Trophoblast cell (in vitro differentiated cells and primary cell): ENCODE measurements at regions not wholly inside any gene's neighbourhood (a gene's known extent, or its start where the extent isn't known, plus 50 kb on each side); places are given as distances from the start of the nearest gene placed in this dataset.

Experiments used
- DNase-seq, 2 donors: peaks; one replicate each; pipeline ENCODE4 v3.0.0-alpha.2; 2016
- H2AFZ ChIP-seq: 2 replicates; pipeline ENCODE4 v1.6.1; 2013; ENCODE audit warnings: low read length, moderate library complexity, mild to moderate bottlenecking; ENCODE audit not compliant: insufficient read depth, poor library complexity
- H2AK5ac ChIP-seq: 2 replicates; pipeline ENCODE4 v1.6.1; 2013; ENCODE audit warnings: mild to moderate bottlenecking, low read length
- H2BK120ac ChIP-seq: 2 replicates; pipeline ENCODE4 v1.6.1; 2013; ENCODE audit warnings: low read length, mild to moderate bottlenecking, moderate library complexity; ENCODE audit not compliant: insufficient read depth, poor library complexity
- H2BK12ac ChIP-seq: 2 replicates; pipeline ENCODE4 v1.6.1; 2013; ENCODE audit warnings: mild to moderate bottlenecking, low read length, moderate library complexity
- H2BK5ac ChIP-seq: 2 replicates; pipeline ENCODE4 v1.6.1; 2013; ENCODE audit warnings: low read length, low read depth, moderate library complexity, mild to moderate bottlenecking; ENCODE audit not compliant: poor library complexity
- H3K14ac ChIP-seq: 2 replicates; pipeline ENCODE4 v1.6.1; 2013; ENCODE audit warnings: mild to moderate bottlenecking, low read length
- H3K18ac ChIP-seq: 2 replicates; pipeline ENCODE4 v1.6.1; 2013; ENCODE audit warnings: mild to moderate bottlenecking, low read length
- H3K23ac ChIP-seq: 2 replicates; pipeline ENCODE4 v1.6.1; 2013; ENCODE audit warnings: low read length
- H3K27ac ChIP-seq: 2 replicates; pipeline ENCODE4 v1.5.1; 2013; ENCODE audit warnings: low read depth, mild to moderate bottlenecking, inconsistent platforms, low read length, moderate library complexity
- H3K27me3 ChIP-seq: 2 replicates; pipeline ENCODE4 v1.6.1; 2013; ENCODE audit warnings: inconsistent platforms, mild to moderate bottlenecking, low read length, moderate library complexity; ENCODE audit not compliant: insufficient read depth
- H3K36me3 ChIP-seq, 2 experiments: 1 replicate in 1 of 2; 2 replicates in 1 of 2; pipeline ENCODE4 v1.6.1; 2013; ENCODE audit warnings: low read length in 2 of 2, mild to moderate bottlenecking in 2 of 2, moderate library complexity in 1 of 2; ENCODE audit not compliant: insufficient read depth in 2 of 2, control insufficient read depth in 1 of 2
- H3K4ac ChIP-seq: 2 replicates; pipeline ENCODE4 v1.6.1; 2013; ENCODE audit warnings: low read depth, mild to moderate bottlenecking, low read length, moderate library complexity
- H3K4me1 ChIP-seq, 2 experiments: 1 replicate in 1 of 2; 2 replicates in 1 of 2; pipeline ENCODE4 v1.6.1; 2013; ENCODE audit warnings: low read length in 2 of 2, mild to moderate bottlenecking in 2 of 2, moderate library complexity in 1 of 2; ENCODE audit not compliant: insufficient read depth in 2 of 2, control insufficient read depth in 1 of 2
- H3K4me2 ChIP-seq: 2 replicates; pipeline ENCODE4 v1.6.1; 2013; ENCODE audit warnings: inconsistent platforms, mild to moderate bottlenecking, low read length, moderate library complexity
- H3K4me3 ChIP-seq: 2 replicates; pipeline ENCODE4 v1.5.1; 2013; ENCODE audit warnings: mild to moderate bottlenecking, low read depth, low read length, inconsistent platforms
- H3K79me1 ChIP-seq: one replicate; pipeline ENCODE4 v1.6.1; 2013; ENCODE audit warnings: low read length
- H3K79me2 ChIP-seq: 2 replicates; pipeline ENCODE4 v1.6.1; 2013; ENCODE audit warnings: low read length, mild to moderate bottlenecking; ENCODE audit not compliant: control insufficient read depth, insufficient read depth, poor library complexity
- H3K9ac ChIP-seq: 2 replicates; pipeline ENCODE4 v1.6.1; 2013; ENCODE audit warnings: mild to moderate bottlenecking, low read length
- H3K9me3 ChIP-seq: 2 replicates; pipeline ENCODE4 v1.6.1; 2013; ENCODE audit warnings: low read depth, mild to moderate bottlenecking, control low read depth, inconsistent platforms, low read length; ENCODE audit not compliant: insufficient read depth
- H4K12ac ChIP-seq: 2 replicates; pipeline ENCODE4 v1.6.1; 2013; ENCODE audit warnings: low read depth, mild to moderate bottlenecking, low read length, moderate library complexity
- H4K8ac ChIP-seq: 2 replicates; pipeline ENCODE4 v1.6.1; 2013; ENCODE audit warnings: low read depth, mild to moderate bottlenecking, low read length, moderate library complexity
- H4K91ac ChIP-seq: one replicate; pipeline ENCODE4 v1.6.1; 2013; ENCODE audit warnings: low read depth, mild to moderate bottlenecking, low read length, moderate library complexity
- WGBS: extraction: QIAGEN DNeasy Blood & Tissue Kit; methylation state at CpG from one replicate; pipeline ENCODE4 v1.1.7; 2013; ENCODE audit warnings: missing lambda C conversion rate; ENCODE audit not compliant: insufficient read length, insufficient coverage; ENCODE audit errors: extremely low coverage; 5-methylcytosine and 5-hydroxymethylcytosine counted together

DNA sequence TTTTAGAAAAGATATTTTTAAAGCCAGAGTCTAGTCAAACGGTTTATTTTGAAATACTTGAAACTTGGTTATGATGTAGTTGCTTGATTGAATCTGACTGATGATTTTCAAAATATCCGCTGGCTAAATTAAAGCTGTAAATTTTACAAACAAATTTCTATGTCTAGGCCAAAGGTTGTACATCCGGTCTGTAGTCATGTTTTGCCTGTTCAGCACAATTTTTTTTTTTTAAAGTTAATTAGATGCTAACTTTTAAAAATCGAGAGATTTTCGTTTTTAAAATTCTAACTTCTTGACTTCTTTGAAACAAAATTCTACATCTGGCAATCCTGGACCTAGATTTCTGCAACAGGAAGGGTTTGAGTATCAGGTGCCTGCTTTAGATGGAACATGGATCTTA lies 412.4 kb downstream of the TXNL1 start:
- Histone ChIP-seq H3K18ac (no peak overlapping the region), H2BK120ac (no peak overlapping the region), H3K23ac (no peak overlapping the region), H4K91ac (no peak overlapping the region), H4K8ac (no peak overlapping the region), H3K14ac (no peak overlapping the region), H2AK5ac (no peak overlapping the region), H3K36me3 (no peaks in the 10 kb centered on the region), H3K4me3 (no peak overlapping the region), H3K4me1 (no peaks in the 10 kb centered on the region), H3K79me1 (no peaks in the 10 kb centered on the region), H3K4ac (no peak overlapping the region), H3K4me2 (no peak overlapping the region), H3K79me2 (no peaks in the 10 kb centered on the region), H3K9ac (no peak overlapping the region), H3K9me3 (no peaks in the 10 kb centered on the region), H4K12ac (no peak overlapping the region), H3K27ac (no peak overlapping the region), H2BK5ac (no peak overlapping the region), H2AFZ (no peak overlapping the region), H2BK12ac (no peak overlapping the region), H3K27me3 (no peaks in the 10 kb centered on the region)
- WGBS, result no CpG with 5 or more reads among the region's 5 CpGs
- no peak for DNase-seq

DNA sequence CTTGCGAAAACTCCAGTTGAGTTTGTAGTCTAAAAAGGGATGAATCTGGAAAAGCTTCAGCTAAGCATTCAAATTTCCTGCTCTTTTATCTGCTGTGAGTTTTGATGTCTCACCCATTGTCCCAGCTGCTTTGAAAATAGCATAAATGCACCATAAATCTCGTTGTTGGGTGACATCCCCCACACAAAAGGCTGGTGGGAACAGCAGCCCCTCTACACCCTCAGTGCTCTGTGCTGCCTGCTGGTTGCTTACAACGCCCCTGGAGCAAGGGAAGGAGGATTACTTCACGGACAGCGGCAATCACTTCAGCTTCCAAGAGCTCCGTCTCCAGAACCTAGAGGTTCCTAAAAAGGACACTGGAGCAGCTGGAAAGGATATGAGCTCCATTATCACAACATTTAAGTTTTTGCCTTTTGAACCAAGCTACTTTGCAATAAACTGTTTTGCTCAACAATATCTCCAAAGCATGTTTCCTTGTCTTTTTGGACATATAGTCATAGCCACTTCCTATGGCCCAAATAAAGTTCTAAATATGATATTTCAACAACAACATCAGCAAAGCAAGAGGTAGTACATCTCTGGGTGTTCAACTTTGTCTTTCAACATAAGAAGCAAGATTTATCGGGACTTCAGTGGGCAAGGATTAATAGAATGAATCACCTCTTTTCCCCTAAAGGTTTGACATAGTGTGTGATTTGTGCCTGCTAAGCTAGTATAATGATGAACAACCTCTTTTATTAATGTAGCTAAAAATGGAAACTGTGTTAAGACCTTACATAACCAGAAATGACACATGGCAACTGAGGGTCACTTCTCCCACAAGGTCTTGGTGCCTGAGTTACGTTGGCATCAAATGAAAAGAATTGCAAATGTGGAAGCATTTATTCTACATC lies 413.5 kb downstream of the TXNL1 start:
- H3K4ac ChIP-seq, result no peak overlapping the region
- no peaks in the 10 kb centered on the region for H3K79me1 ChIP-seq

DNA sequence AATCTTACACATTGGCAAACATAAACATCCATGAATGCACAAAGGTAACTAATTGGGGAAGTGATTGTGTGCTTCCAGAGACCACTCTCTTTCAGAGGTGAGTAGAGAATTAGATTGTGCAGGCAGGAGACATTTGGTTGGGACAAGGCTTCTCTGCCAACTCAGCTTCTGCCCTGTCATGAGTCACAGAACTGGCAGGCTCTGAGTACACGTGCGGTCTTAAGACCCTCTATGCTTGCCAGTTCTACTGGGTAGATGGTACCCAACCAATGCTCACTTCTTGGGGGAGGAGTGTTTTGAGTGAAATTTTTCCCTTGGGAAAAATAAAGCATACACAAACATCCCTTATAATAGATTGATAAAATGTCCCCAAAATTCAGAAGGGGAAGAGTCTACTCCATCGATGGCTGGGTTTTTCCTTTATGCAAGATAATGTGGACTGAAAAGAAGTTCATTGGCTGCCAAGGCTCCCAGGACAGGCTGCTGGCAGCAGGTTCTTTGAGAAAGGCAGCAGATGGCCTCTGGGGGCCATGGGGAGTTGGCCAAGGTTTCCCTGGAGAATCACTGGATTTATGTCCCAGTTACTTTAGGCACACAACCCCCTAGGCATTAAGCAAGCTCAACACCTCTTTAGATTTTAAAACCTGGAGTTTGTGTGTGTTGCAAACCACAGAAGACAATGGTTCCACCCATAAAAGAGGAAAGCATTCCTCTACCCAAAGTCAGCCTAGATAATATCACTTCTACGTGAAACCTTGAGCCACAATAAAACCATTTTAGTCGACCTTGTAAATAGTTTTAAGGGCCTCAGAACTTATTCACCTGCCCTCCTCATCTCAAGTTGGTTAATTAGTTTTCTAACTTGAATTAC lies 417.0 kb downstream of the TXNL1 start:
- Histone ChIP-seq H2BK120ac (no peak overlapping the region), H3K4me3 (no peak overlapping the region), H3K9me3 (no peaks in the 10 kb centered on the region), H3K79me2 (no peaks in the 10 kb centered on the region), H3K14ac (no peak overlapping the region), H2BK5ac (no peak overlapping the region), H3K4me2 (no peak overlapping the region), H3K4ac (no peak overlapping the region), H3K27me3 (no peaks in the 10 kb centered on the region), H4K8ac (no peak overlapping the region), H3K9ac (no peak overlapping the region), H2BK12ac (no peak overlapping the region), H3K27ac (no peak overlapping the region), H4K91ac (no peak overlapping the region), H2AK5ac (no peak overlapping the region), H3K18ac (no peak overlapping the region), H3K4me1 (no peaks in the 10 kb centered on the region), H3K23ac (no peak overlapping the region), H3K36me3 (no peaks in the 10 kb centered on the region), H3K79me1 (no peaks in the 10 kb centered on the region), H4K12ac (no peak overlapping the region), H2AFZ (no peak overlapping the region)
- no CpG with 5 or more reads among the region's 5 CpGs for WGBS
- DNase-seq, result no peak

More for the DNA sequence above, 413.5 kb downstream of the TXNL1 start:
- Histone ChIP-seq H2AK5ac (no peak overlapping the region), H3K27ac (no peak overlapping the region), H3K4me2 (no peak overlapping the region), H2BK5ac (no peak overlapping the region), H2BK12ac (no peak overlapping the region), H3K23ac (no peak overlapping the region), H2AFZ (no peak overlapping the region), H3K9me3 (no peaks in the 10 kb centered on the region), H4K12ac (no peak overlapping the region), H4K91ac (no peak overlapping the region), H3K4me3 (no peak overlapping the region), H4K8ac (no peak overlapping the region), H3K18ac (no peak overlapping the region), H3K14ac (no peak overlapping the region), H3K27me3 (no peaks in the 10 kb centered on the region), H3K79me2 (no peaks in the 10 kb centered on the region), H3K9ac (no peak overlapping the region), H3K36me3 (no peaks in the 10 kb centered on the region), H3K4me1 (no peaks in the 10 kb centered on the region), H2BK120ac (no peak overlapping the region)
- WGBS, result no CpG with 5 or more reads among the region's 8 CpGs
- no peak for DNase-seq

DNA sequence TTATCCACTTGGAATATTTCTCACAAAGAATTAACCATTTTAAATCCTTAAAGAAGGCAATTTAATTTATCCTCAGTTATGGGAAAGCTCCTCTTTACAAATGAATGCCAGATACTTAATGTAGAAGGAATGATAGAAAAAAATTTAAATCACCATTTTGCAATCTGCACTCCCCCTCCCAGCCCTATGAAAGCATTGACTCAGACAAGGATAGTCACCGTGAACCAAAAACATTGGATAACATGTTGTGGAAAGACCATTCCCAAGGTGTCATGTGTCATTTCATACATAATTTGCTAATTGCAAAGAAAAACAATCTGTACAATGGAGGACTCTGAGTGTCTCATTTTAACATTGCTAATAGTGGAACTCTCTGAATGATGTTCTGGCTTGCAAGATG lies 421.0 kb downstream of the TXNL1 start:
- H3K9me3 ChIP-seq, result no peaks in the 10 kb centered on the region
- H3K79me2 ChIP-seq, result no peaks in the 10 kb centered on the region
- no peaks in the 10 kb centered on the region for H3K27me3 ChIP-seq
- no peak overlapping the region for H2AFZ ChIP-seq
- H3K27ac ChIP-seq, result no peak overlapping the region
- no peak overlapping the region for H2BK12ac ChIP-seq
- H3K4me2 ChIP-seq, result no peak overlapping the region
- H4K12ac ChIP-seq, result no peak overlapping the region
- no CpG with 5 or more reads among the region's 1 CpG for WGBS
- no peak overlapping the region for H3K18ac ChIP-seq
- H3K36me3 ChIP-seq, result no peaks in the 10 kb centered on the region
- no peaks in the 10 kb centered on the region for H3K4me1 ChIP-seq
- H4K91ac ChIP-seq, result no peak overlapping the region
- H3K79me1 ChIP-seq, result no peaks in the 10 kb centered on the region
- H2BK5ac ChIP-seq, result no peak overlapping the region
- no peak overlapping the region for H3K4ac ChIP-seq
- no peak overlapping the region for H3K14ac ChIP-seq
- no peak overlapping the region for H3K4me3 ChIP-seq
- DNase-seq, result no peak
- no peak overlapping the region for H3K9ac ChIP-seq
- no peak overlapping the region for H2BK120ac ChIP-seq
- no peak overlapping the region for H2AK5ac ChIP-seq
- no peak overlapping the region for H4K8ac ChIP-seq
- H3K23ac ChIP-seq, result no peak overlapping the region
